ENCODE measurements at regions not wholly inside any gene's neighbourhood (a gene's known extent, or its start where the extent isn't known, plus 50 kb on each side); places are given as distances from the start of the nearest gene placed in this dataset.

DNA sequence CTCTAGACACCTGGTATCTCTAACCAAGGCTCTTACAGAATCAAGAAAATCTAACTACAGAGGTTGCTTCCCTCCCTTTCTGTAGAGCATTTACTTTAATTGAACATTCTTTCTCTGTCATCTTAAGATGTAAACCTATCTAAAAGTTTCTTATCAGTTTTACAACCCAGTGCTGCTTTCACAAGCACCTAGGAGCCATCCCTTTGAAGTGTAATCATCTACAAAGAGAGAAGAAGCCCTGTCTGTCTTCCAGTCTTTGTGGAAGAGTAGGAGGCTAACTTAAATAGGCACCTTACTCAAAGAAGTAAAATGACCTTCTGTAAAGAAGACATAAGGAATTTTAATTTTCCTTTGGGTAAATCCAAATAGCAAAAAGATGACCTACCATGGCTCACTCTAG is 763.9 kb upstream of the LRFN5 start (continued):
- TF ChIP-seq, protein P1, sequence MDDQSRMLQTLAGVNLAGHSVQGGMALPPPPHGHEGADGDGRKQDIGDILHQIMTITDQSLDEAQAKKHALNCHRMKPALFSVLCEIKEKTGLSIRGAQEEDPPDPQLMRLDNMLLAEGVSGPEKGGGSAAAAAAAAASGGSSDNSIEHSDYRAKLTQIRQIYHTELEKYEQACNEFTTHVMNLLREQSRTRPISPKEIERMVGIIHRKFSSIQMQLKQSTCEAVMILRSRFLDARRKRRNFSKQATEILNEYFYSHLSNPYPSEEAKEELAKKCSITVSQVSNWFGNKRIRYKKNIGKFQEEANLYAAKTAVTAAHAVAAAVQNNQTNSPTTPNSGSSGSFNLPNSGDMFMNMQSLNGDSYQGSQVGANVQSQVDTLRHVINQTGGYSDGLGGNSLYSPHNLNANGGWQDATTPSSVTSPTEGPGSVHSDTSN (IDR thresholded peaks at IDR 0.05): no peak
- TF ChIP-seq POLR2AphosphoS5 (IDR thresholded peaks at IDR 0.05; ENCODE audit: low read depth, low read length): no peak
- TF ChIP-seq, protein P2, sequence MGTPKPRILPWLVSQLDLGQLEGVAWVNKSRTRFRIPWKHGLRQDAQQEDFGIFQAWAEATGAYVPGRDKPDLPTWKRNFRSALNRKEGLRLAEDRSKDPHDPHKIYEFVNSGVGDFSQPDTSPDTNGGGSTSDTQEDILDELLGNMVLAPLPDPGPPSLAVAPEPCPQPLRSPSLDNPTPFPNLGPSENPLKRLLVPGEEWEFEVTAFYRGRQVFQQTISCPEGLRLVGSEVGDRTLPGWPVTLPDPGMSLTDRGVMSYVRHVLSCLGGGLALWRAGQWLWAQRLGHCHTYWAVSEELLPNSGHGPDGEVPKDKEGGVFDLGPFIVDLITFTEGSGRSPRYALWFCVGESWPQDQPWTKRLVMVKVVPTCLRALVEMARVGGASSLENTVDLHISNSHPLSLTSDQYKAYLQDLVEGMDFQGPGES (IDR thresholded peaks at IDR 0.05; ENCODE audit: low read depth, low read length): no peak
- TF ChIP-seq MEF2A (IDR thresholded peaks at IDR 0.05; ENCODE audit: borderline replicate concordance, low read depth): no peak
- no peak for TF ChIP-seq RAD21 (IDR thresholded peaks at IDR 0.05; ENCODE audit: low read length)
- no peak for TF ChIP-seq GATA2 (CRISPR knock-in tag; IDR thresholded peaks at IDR 0.05)

DNA sequence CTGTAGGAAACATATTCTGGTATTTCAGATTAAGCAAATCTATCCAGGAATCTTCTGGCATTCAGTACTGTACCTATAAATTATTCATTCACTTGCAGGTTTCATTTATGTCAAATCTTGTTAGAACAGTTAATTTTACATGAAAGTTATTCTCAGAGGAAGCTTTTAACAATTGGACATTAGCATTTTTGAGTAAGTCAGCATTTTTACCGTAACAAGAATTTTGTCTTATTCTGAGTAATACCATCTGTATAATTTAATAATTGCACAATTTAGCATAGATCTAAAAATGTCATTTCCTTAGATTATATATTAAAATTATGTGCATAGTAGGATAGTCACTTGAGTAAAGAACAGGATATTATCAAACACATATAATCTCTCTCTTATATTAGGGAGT is 764.8 kb upstream of the LRFN5 start:
- H3K36me3 ChIP-seq (replicated peaks in 1 of 2; ENCODE audit: control insufficient read depth in 1 of 2, insufficient read depth in 2 of 2, low read length in 1 of 2): no peaks in the 10 kb centered on the region
- TF ChIP-seq, protein P1 (IDR thresholded peaks at IDR 0.05): no peak
- TF ChIP-seq SMC3 (IDR thresholded peaks at IDR 0.05; ENCODE audit: low read depth, low read length) (no peak), RAD21 (IDR thresholded peaks at IDR 0.05; ENCODE audit: low read length) (no peak), FOXM1 (IDR thresholded peaks at IDR 0.05; ENCODE audit: low read depth) (no peak), POLR2AphosphoS5 (IDR thresholded peaks at IDR 0.05; ENCODE audit: low read depth, low read length) (no peak), RCOR1 (IDR thresholded peaks at IDR 0.05; ENCODE audit: low read length) (no peak), YY1 (IDR thresholded peaks at IDR 0.05; ENCODE audit: low read depth) (no peak), TEAD4 (IDR thresholded peaks at IDR 0.05; ENCODE audit: borderline replicate concordance, insufficient read depth) (no peak)
- TF ChIP-seq, protein P3, sequence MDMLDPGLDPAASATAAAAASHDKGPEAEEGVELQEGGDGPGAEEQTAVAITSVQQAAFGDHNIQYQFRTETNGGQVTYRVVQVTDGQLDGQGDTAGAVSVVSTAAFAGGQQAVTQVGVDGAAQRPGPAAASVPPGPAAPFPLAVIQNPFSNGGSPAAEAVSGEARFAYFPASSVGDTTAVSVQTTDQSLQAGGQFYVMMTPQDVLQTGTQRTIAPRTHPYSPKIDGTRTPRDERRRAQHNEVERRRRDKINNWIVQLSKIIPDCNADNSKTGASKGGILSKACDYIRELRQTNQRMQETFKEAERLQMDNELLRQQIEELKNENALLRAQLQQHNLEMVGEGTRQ (IDR thresholded peaks at IDR 0.05; ENCODE audit: borderline replicate concordance, low read depth, low read length): no peak
- H4K20me1 ChIP-seq (ENCODE audit: insufficient read depth): no peaks in the 10 kb centered on the region
- H3K9me3 ChIP-seq: no peaks in the 10 kb centered on the region
- DNase-seq: no peak
- POLR2A ChIA-PET: no interaction called here
- no peaks in the 10 kb centered on the region for H3K4me1 ChIP-seq (ENCODE audit: control insufficient read depth in 1 of 2, insufficient read depth in 2 of 2, low read depth in 1 of 2, low read length in 1 of 2)
- no peak overlapping the region for H3K27ac ChIP-seq (ENCODE audit: low read depth in 2 of 2, low read length in 1 of 2)
- 0% methylated on average over 1 of the region's 1 CpG for WGBS (ENCODE audit: low lambda C conversion rate)
- H3F3A ChIP-seq (replicated peaks; ENCODE audit: insufficient read depth): no peaks in the 10 kb centered on the region
- no peak overlapping the region for H2AFZ ChIP-seq (ENCODE audit: low read depth)
- H3K4me2 ChIP-seq: no peak overlapping the region
- no peaks in the 10 kb centered on the region for H3K79me2 ChIP-seq (ENCODE audit: insufficient read depth)
- CTCF ChIA-PET: no interaction called here
- H3K9ac ChIP-seq: no peak overlapping the region
- H3K27me3 ChIP-seq (ENCODE audit: insufficient read depth): no peaks in the 10 kb centered on the region
- no peaks in the 10 kb centered on the region for H3K9me2 ChIP-seq
- no peak overlapping the region for H3K4me3 ChIP-seq (ENCODE audit: low read depth in 2 of 2, low read length in 1 of 2)
